Endodermal cell (in vitro differentiated cells): ENCODE measurements at regions not wholly inside any gene's neighbourhood (a gene's known extent, or its start where the extent isn't known, plus 50 kb on each side); places are given as distances from the start of the nearest gene placed in this dataset.

Source experiments
- DNase-seq: peaks from one replicate; pipeline ENCODE4 v3.0.0-alpha.2; 2017
- H3K27ac ChIP-seq: 2 replicates; pipeline ENCODE4 v1.5.1; 2013; ENCODE audit warnings: mild to moderate bottlenecking, low read depth, low read length, moderate library complexity
- H3K27me3 ChIP-seq: 2 replicates; pipeline ENCODE4 v1.6.1; 2013; ENCODE audit warnings: mild to moderate bottlenecking, low read length, moderate library complexity; ENCODE audit not compliant: insufficient read depth, control insufficient read depth, poor library complexity, severe bottlenecking
- H3K36me3 ChIP-seq: 2 replicates; pipeline ENCODE4 v1.7.0; 2013; ENCODE audit warnings: mild to moderate bottlenecking, low read length, moderate library complexity; ENCODE audit not compliant: control insufficient read depth, insufficient read depth
- H3K4me1 ChIP-seq: one replicate; pipeline ENCODE4 v1.7.0; 2013; ENCODE audit warnings: low read length; ENCODE audit not compliant: control insufficient read depth, insufficient read depth
- H3K4me3 ChIP-seq: 2 replicates; pipeline ENCODE4 v1.5.1; 2013; ENCODE audit warnings: mild to moderate bottlenecking, low read length, moderate library complexity
- H3K9ac ChIP-seq: 2 replicates; pipeline ENCODE4 v1.6.1; 2013; ENCODE audit warnings: mild to moderate bottlenecking, low read length, moderate library complexity; ENCODE audit not compliant: poor library complexity, severe bottlenecking; ENCODE audit errors: extremely low read depth
- H3K9me3 ChIP-seq: 2 replicates; pipeline ENCODE4 v1.6.1; 2013; ENCODE audit warnings: mild to moderate bottlenecking, low read length, moderate library complexity; ENCODE audit not compliant: control insufficient read depth
- H3K27ac Mint-ChIP-seq: 2 replicates; pipeline ENCODE4 v1.8.0; 2020; ENCODE audit warnings: mixed read lengths
- H3K27me3 Mint-ChIP-seq: 2 replicates; pipeline ENCODE4 v1.8.0; 2021; ENCODE audit warnings: mild to moderate bottlenecking, mixed read lengths; ENCODE audit not compliant: insufficient read depth
- H3K36me3 Mint-ChIP-seq: 2 replicates; pipeline ENCODE4 v1.8.0; 2020; ENCODE audit warnings: low read depth, mixed read lengths
- H3K4me1 Mint-ChIP-seq: 2 replicates; pipeline ENCODE4 v1.8.0; 2020; ENCODE audit warnings: mixed read lengths
- H3K4me3 Mint-ChIP-seq: 2 replicates; pipeline ENCODE4 v1.8.0; 2020; ENCODE audit warnings: mild to moderate bottlenecking, moderate library complexity, mixed read lengths
- H3K9me3 Mint-ChIP-seq: 2 replicates; pipeline ENCODE4 v1.8.0; 2020; ENCODE audit warnings: mild to moderate bottlenecking, mixed read lengths
- CTCF ChIP-seq: fragments of 200-600 bp; sonication (generic); conservative IDR thresholded peaks from 2 replicates; pipeline ENCODE4 v1.5.0; 2021; ENCODE audit warnings: antibody characterized with exemption, mild to moderate bottlenecking
- WGBS, 2 experiments: methylation state at CpG; one replicate each; pipeline versions ENCODE4 v1.1.5 to v1.1.7; 2013; ENCODE audit warnings: missing lambda C conversion rate in 2 of 2, mixed read lengths in 1 of 2; ENCODE audit not compliant: insufficient coverage in 1 of 2, insufficient read length in 1 of 2; 5-methylcytosine and 5-hydroxymethylcytosine counted together

GRCh38 chr6:106005954-106006353, 80.2 kb upstream of the PRDM1 start:
- peaks cover 11% of the 10 kb centered on the region for H3K36me3 Mint-ChIP-seq
- DNase-seq, result no peak
- Histone ChIP-seq H3K4me1 (peaks cover 19% of the 10 kb centered on the region), H3K9me3 (no peaks in the 10 kb centered on the region), H3K9ac (no peak overlapping the region), H3K27me3 (no peaks in the 10 kb centered on the region), H3K27ac (no peak overlapping the region), H3K4me3 (peak overlapping the region; percentile 9), H3K36me3 (peaks cover 22% of the 10 kb centered on the region)
- WGBS, 2 experiments, result 67 to 86% methylated on average over 5 to 6 of the region's 6 CpGs
- TF ChIP-seq CTCF, result no peak
- no peak overlapping the region for H3K27ac Mint-ChIP-seq
- no peaks in the 10 kb centered on the region for H3K9me3 Mint-ChIP-seq
- peaks cover 13% of the 10 kb centered on the region for H3K27me3 Mint-ChIP-seq
- peaks cover 76% of the 10 kb centered on the region for H3K4me1 Mint-ChIP-seq
- no peak overlapping the region for H3K4me3 Mint-ChIP-seq

- Mint-ChIP-seq H3K4me1 (peaks cover 73% of the 10 kb centered on the region), H3K36me3 (peaks cover 12% of the 10 kb centered on the region), H3K27ac (peak overlapping the region; percentile 78), H3K4me3 (peak overlapping the region; percentile 25), H3K27me3 (peaks cover 13% of the 10 kb centered on the region), H3K9me3 (peaks cover 2% of the 10 kb centered on the region)
- H3K36me3 ChIP-seq, result peaks cover 22% of the 10 kb centered on the region
- peak overlapping the region; percentile 9 for H3K4me3 ChIP-seq
- H3K4me1 ChIP-seq, result peaks cover 19% of the 10 kb centered on the region
- no peak for DNase-seq
- no peak overlapping the region for H3K9ac ChIP-seq
- no peaks in the 10 kb centered on the region for H3K9me3 ChIP-seq
- 7% methylated on average over 1 of the region's 1 CpG; no CpG with 5 or more reads in 1 of the 2 experiments for WGBS, 2 experiments
- no peak for TF ChIP-seq CTCF
- no peaks in the 10 kb centered on the region for H3K27me3 ChIP-seq
- H3K27ac ChIP-seq, result no peak overlapping the region
Observed at GRCh38 chr6:106005013-106005412, 81.1 kb upstream of the PRDM1 start.

- Mint-ChIP-seq H3K9me3 (peaks cover 4% of the 10 kb centered on the region), H3K4me3 (no peak overlapping the region), H3K4me1 (peaks cover 64% of the 10 kb centered on the region), H3K36me3 (peaks cover 16% of the 10 kb centered on the region), H3K27me3 (peaks cover 10% of the 10 kb centered on the region), H3K27ac (peak overlapping the region; percentile 36)
- peaks cover 4% of the 10 kb centered on the region for H3K9me3 ChIP-seq
- peaks cover 19% of the 10 kb centered on the region for H3K4me1 ChIP-seq
- peak overlapping the region; percentile 54 for H3K4me3 ChIP-seq
- TF ChIP-seq CTCF, result no peak
- DNase-seq, result no peak
- WGBS, 2 experiments, result 9 to 26% methylated on average over 1 to 2 of the region's 2 CpGs
- no peaks in the 10 kb centered on the region for H3K27me3 ChIP-seq
- no peak overlapping the region for H3K27ac ChIP-seq
- peaks cover 24% of the 10 kb centered on the region for H3K36me3 ChIP-seq
- H3K9ac ChIP-seq, result no peak overlapping the region
Observed at GRCh38 chr6:106003268-106003987, 82.7 kb upstream of the PRDM1 start.
